ENCODE measurements at regions not wholly inside any gene's neighbourhood (a gene's known extent, or its start where the extent isn't known, plus 50 kb on each side); places are given as distances from the start of the nearest gene placed in this dataset.

DNA sequence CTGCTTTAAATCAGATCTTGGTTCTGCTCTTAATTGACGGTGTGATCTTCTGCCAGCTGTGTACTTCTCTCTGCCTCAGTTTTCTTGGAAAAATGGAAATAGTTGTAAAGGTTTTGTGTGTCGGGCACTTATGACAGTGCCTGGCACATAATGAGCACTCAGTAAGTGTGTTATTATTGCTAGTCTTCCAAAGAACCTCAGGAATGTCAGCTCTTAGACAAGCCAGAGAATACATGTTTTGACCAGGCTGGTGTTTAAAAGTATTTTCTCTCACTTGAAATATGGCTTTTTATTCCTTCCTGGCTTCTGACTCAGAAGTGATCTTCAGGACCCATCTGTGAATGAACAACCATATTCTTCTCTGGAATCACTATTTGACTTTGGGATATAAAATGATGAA is 304.1 kb downstream of the SNAPC1 start:
- no peak for TF ChIP-seq CTCF (IDR thresholded peaks at IDR 0.05)
- TF ChIP-seq EZH2 (IDR thresholded peaks at IDR 0.05; ENCODE audit: borderline replicate concordance, insufficient read depth, low read depth, low read length, poor library complexity, severe bottlenecking) = no peak
